ENCODE measurements at regions not wholly inside any gene's neighbourhood (a gene's known extent, or its start where the extent isn't known, plus 50 kb on each side); places are given as distances from the start of the nearest gene placed in this dataset.

DNA sequence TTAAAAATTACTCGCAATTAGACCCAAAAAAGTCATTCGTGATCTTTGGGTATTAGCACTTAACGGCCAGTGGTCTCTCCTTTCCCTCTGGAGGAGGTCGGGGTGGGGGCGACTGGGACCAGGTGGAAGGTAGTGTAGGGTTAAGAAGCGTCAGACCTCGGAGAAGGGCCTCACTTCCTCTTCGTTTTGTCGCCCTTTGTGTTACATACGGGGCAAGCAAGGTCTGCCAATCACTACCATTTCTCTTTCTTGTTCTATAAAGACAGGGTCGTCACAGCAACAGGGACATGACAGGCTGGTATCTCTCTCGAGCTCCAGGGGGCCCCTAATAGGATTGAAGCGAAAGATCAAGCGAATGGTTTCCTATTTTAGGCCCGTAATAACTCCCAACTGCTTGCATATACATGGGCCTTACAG lies 136.6 kb downstream of the INSIG2 start:
- H3K36me3 ChIP-seq (ENCODE audit: control insufficient read depth in 2 of 2, insufficient read depth in 2 of 2, low read length in 1 of 2) = no peaks in the 10 kb centered on the region
- H3K9me3 ChIP-seq (ENCODE audit: control insufficient read depth in 2 of 2, insufficient read depth in 1 of 2, low read length in 1 of 2) = no peaks in the 10 kb centered on the region
- H3K27ac ChIP-seq (ENCODE audit: low read depth in 1 of 2, low read length in 1 of 2) = no peak overlapping the region
- 15% methylated on average over 15 of the region's 15 CpGs for WGBS
- H3K4me3 ChIP-seq (ENCODE audit: low read length in 2 of 2) = peak overlapping the region; percentile 54 to 60
- peaks cover 7 to 15% of the 10 kb centered on the region in 2 donors for H3K4me1 ChIP-seq (ENCODE audit: control insufficient read depth in 2 of 2, insufficient read depth in 2 of 2, low read length in 2 of 2)
- peaks cover 38 to 76% of the 10 kb centered on the region in 2 donors for H3K27me3 ChIP-seq (ENCODE audit: control insufficient read depth in 2 of 2, insufficient read depth in 1 of 2, low read length in 1 of 2)
- DNase-seq (ENCODE audit: low read depth in 6 of 9, low spot score in 9 of 9) = peak in 1 of 9 donors; percentile 34

DNA sequence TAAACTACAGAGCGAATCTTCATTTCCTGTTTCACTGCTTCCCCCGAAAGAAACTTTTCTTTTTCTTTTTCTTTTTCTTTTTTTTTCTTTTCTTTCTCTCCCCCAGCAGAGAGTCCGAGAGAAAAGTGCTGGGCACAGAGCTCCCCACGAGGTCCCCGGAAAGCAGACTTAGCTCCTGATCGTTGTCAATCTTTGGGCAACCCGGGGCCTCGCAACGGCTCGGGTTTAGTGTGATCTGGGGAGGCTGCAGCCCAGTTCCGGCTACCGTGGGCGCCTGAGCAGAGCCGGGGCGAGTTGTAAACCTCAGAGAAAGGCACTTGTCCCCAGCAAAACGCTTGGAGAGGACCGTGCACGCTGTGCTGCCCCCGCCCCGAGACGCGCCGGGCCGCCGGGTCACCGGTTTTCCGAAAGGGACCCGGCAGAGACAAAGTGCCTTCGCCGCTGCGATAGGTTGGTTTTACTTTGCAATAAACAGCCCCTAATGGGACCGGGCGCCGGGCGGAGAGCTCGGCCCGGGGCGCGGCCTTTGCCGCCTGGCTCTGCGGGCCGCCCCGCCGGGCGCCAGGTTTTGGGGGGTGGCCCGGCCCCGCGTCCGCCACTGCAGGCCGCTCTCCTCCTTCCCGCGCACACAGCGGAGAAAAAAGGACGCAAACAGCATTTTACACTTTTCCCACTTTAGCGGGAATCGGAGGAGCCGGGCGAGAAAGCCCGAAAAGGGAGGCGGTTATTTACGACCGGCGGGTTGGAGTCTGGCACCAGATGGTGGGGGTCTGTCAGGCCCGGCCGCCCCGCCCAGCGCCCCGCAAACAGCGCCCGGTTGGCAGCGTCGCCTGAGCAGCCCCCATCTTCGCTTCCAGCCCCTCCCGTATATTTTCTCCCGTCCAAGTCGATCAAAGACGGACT lies 136.0 kb downstream of the INSIG2 start:
- Histone ChIP-seq H3K9me3 (ENCODE audit: control insufficient read depth in 2 of 2, insufficient read depth in 1 of 2, low read length in 1 of 2) (no peaks in the 10 kb centered on the region), H3K4me1 (ENCODE audit: control insufficient read depth in 2 of 2, insufficient read depth in 2 of 2, low read length in 2 of 2) (peaks cover 7 to 15% of the 10 kb centered on the region in 2 donors), H3K27me3 (ENCODE audit: control insufficient read depth in 2 of 2, insufficient read depth in 1 of 2, low read length in 1 of 2) (peaks cover 38 to 73% of the 10 kb centered on the region in 2 donors), H3K4me3 (ENCODE audit: low read length in 2 of 2) (peak overlapping the region; percentile 54 to 60), H3K36me3 (ENCODE audit: control insufficient read depth in 2 of 2, insufficient read depth in 2 of 2, low read length in 1 of 2) (no peaks in the 10 kb centered on the region), H3K27ac (ENCODE audit: low read depth in 1 of 2, low read length in 1 of 2) (no peak overlapping the region)
- WGBS = 2% methylated on average over 77 of the region's 77 CpGs
- DNase-seq (ENCODE audit: low read depth in 6 of 9, low spot score in 9 of 9) = peak in 6 of 9 donors; percentile 12 to 64 (median 16)

DNA sequence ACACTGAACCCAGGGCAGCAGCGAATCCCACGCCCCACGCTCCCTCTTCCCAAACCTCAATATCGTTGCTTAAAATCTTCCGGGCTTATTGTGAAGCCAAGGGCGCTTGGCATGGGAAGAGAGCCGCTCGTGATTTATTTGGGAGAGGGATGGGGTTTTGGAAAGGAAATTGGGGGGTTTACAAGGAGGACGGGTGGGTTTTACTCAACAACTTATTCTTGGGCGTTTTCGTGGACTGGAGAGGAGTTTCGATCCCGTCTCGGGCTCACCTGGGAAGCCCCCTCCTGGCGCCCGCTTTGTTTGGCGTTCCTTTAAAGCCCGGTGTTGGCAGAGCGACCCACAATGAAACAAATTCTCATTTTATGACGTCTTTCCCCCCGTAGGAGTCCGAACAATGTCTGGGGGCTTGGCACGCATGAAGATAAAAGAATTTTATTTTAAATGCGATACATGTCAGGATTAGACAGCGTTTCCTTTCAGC lies 135.3 kb downstream of the INSIG2 start:
- no peaks in the 10 kb centered on the region for H3K36me3 ChIP-seq (ENCODE audit: control insufficient read depth in 2 of 2, insufficient read depth in 2 of 2, low read length in 1 of 2)
- H3K4me1 ChIP-seq (ENCODE audit: control insufficient read depth in 2 of 2, insufficient read depth in 2 of 2, low read length in 2 of 2) = peaks cover 7 to 15% of the 10 kb centered on the region in 2 donors
- peaks cover 38 to 72% of the 10 kb centered on the region in 2 donors for H3K27me3 ChIP-seq (ENCODE audit: control insufficient read depth in 2 of 2, insufficient read depth in 1 of 2, low read length in 1 of 2)
- WGBS = 8% methylated on average over 25 of the region's 25 CpGs
- no peak overlapping the region for H3K27ac ChIP-seq (ENCODE audit: low read depth in 1 of 2, low read length in 1 of 2)
- DNase-seq (ENCODE audit: low read depth in 6 of 9, low spot score in 9 of 9) = peak in 2 of 9 donors; percentile 2 to 16
- no peaks in the 10 kb centered on the region for H3K9me3 ChIP-seq (ENCODE audit: control insufficient read depth in 2 of 2, insufficient read depth in 1 of 2, low read length in 1 of 2)
- peak overlapping the region; percentile 54 to 60 for H3K4me3 ChIP-seq (ENCODE audit: low read length in 2 of 2)

DNA sequence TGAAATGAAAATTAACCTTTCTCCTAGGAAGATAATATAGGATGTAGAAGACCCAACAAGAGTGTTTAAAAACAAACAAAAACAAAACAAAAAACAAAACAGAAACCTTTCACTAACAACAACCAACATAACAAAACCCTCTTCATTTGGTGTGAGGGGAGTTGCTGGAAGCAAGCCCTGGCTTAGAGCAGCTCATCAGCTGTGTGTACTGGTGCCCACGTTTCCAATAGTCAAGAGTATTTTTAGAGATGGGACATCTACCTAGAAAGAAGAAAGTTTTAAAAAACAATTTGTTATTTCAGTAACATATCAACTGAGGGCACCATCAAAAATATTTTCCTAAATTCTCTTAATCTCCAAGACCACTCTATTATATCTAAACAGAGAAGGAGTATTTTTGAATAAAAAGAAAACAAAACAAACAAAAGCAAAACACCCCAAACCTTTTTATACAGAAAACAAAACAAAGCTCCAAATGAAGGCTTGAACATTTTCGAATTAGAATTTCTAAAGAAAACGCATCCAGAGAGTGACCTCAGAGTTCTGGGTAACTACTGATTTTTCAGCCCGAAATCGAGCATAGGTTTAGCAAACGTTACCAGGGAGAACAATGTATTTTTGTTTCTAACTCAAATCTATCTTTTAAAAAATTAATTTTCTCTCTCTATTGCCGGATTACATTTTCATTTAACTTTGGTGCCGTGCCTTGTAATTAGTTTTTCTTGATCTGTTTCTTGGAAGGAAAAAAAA lies 134.6 kb downstream of the INSIG2 start:
- no peaks in the 10 kb centered on the region for H3K9me3 ChIP-seq (ENCODE audit: control insufficient read depth in 2 of 2, insufficient read depth in 1 of 2, low read length in 1 of 2)
- peaks cover 7 to 15% of the 10 kb centered on the region in 2 donors for H3K4me1 ChIP-seq (ENCODE audit: control insufficient read depth in 2 of 2, insufficient read depth in 2 of 2, low read length in 2 of 2)
- DNase-seq (ENCODE audit: low read depth in 6 of 9, low spot score in 9 of 9) = peak in 1 of 9 donors; percentile 36
- H3K27me3 ChIP-seq (ENCODE audit: control insufficient read depth in 2 of 2, insufficient read depth in 1 of 2, low read length in 1 of 2) = peaks cover 32 to 70% of the 10 kb centered on the region in 2 donors
- H3K4me3 ChIP-seq (ENCODE audit: low read length in 2 of 2) = no peak overlapping the region
- WGBS = 10% methylated on average over 8 of the region's 8 CpGs
- no peak overlapping the region for H3K27ac ChIP-seq (ENCODE audit: low read depth in 1 of 2, low read length in 1 of 2)
- H3K36me3 ChIP-seq (ENCODE audit: control insufficient read depth in 2 of 2, insufficient read depth in 2 of 2, low read length in 1 of 2) = no peaks in the 10 kb centered on the region

DNA sequence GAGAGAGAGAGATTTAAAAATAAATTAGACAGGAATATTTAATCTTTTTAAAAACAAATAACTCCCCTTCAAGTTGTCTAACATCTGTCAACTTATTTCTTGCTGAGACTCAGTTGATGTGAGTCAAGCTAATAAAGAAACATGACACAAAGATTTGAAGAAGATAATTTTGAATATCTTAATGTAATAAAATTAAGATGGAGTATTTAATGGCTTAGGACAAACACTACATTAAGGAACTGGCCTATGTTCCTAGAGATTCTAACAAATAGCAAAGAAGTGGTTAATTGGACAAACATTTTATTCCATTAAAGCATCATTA lies 134.0 kb downstream of the INSIG2 start:
- H3K27ac ChIP-seq (ENCODE audit: low read depth in 1 of 2, low read length in 1 of 2) = no peak overlapping the region
- no peaks in the 10 kb centered on the region for H3K36me3 ChIP-seq (ENCODE audit: control insufficient read depth in 2 of 2, insufficient read depth in 2 of 2, low read length in 1 of 2)
- no peak overlapping the region for H3K4me3 ChIP-seq (ENCODE audit: low read length in 2 of 2)
- no peaks in the 10 kb centered on the region for H3K9me3 ChIP-seq (ENCODE audit: control insufficient read depth in 2 of 2, insufficient read depth in 1 of 2, low read length in 1 of 2)
- H3K27me3 ChIP-seq (ENCODE audit: control insufficient read depth in 2 of 2, insufficient read depth in 1 of 2, low read length in 1 of 2) = peaks cover 31 to 65% of the 10 kb centered on the region in 2 donors
- DNase-seq (ENCODE audit: low read depth in 6 of 9, low spot score in 9 of 9) = no peak
- H3K4me1 ChIP-seq (ENCODE audit: control insufficient read depth in 2 of 2, insufficient read depth in 2 of 2, low read length in 2 of 2) = peaks cover 7 to 15% of the 10 kb centered on the region in 2 donors

DNA sequence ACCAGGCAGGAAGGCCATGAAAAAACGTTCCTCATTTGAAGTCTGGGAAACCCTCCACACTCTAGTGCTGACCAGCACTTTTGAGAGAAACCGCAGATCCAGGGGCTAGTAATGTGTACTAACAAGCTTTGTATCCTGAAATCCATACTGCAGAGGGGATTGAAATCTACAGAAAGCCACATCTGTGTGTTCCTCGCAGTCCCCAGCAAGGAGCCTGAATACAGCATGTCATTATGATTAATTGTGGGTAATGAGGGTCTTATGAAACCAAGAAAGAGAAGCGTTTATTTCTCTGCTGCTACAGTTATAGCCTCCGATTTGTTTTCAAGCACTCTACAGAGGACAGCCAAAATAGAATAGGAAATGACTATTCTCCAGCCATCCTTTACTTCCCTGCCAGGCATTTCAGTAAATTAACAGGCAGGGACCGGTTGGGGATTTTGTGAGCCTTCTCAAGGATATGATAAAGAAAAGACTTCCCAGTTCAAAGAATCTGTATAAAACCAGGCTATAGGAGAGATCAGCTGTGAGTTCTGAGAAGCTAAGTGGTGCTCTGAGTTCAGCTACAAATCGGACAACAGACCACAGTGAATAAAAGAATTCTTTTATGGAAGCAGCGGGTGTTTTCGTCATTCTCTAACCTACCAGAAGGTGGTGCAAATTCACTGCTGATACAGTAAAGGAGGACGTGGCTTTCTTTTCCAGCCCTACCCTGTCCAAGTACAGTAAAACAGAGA lies 133.4 kb downstream of the INSIG2 start:
- no peaks in the 10 kb centered on the region for H3K36me3 ChIP-seq (ENCODE audit: control insufficient read depth in 2 of 2, insufficient read depth in 2 of 2, low read length in 1 of 2)
- H3K4me1 ChIP-seq (ENCODE audit: control insufficient read depth in 2 of 2, insufficient read depth in 2 of 2, low read length in 2 of 2) = peaks cover 7 to 15% of the 10 kb centered on the region in 2 donors
- no peaks in the 10 kb centered on the region for H3K9me3 ChIP-seq (ENCODE audit: control insufficient read depth in 2 of 2, insufficient read depth in 1 of 2, low read length in 1 of 2)
- H3K27ac ChIP-seq (ENCODE audit: low read depth in 1 of 2, low read length in 1 of 2) = no peak overlapping the region
- H3K27me3 ChIP-seq (ENCODE audit: control insufficient read depth in 2 of 2, insufficient read depth in 1 of 2, low read length in 1 of 2) = peaks cover 31 to 60% of the 10 kb centered on the region in 2 donors
- WGBS = 17% methylated on average over 10 of the region's 10 CpGs
- peak in 7 of 9 donors; percentile 18 to 73 (median 33) for DNase-seq (ENCODE audit: low read depth in 6 of 9, low spot score in 9 of 9)
- H3K4me3 ChIP-seq (ENCODE audit: low read length in 2 of 2) = no peak overlapping the region

DNA sequence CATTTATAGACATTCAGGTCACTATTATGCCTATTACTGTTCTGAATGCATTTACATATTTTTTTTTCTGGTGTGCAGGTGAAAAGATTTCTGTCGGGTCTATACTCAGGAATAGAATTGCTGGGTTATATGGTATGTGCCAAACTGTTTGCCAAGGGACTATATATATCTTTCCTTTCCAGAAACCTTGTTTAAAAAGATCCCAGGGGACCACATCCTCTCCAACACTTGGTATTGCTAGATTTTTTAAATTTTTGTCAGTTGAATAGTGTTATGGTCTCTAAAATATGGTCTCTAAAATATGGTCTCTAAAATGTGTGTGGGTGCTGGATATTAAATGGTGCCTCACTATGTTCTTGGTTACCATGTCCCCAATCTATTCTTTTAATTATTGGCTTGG lies 131.3 kb downstream of the INSIG2 start:
- peaks cover 20 to 43% of the 10 kb centered on the region in 2 donors for H3K27me3 ChIP-seq (ENCODE audit: control insufficient read depth in 2 of 2, insufficient read depth in 1 of 2, low read length in 1 of 2)
- no peaks in the 10 kb centered on the region for H3K36me3 ChIP-seq (ENCODE audit: control insufficient read depth in 2 of 2, insufficient read depth in 2 of 2, low read length in 1 of 2)
- DNase-seq (ENCODE audit: low read depth in 6 of 9, low spot score in 9 of 9) = no peak
- 99% methylated on average over 1 of the region's 1 CpG for WGBS
- no peaks in the 10 kb centered on the region for H3K9me3 ChIP-seq (ENCODE audit: control insufficient read depth in 2 of 2, insufficient read depth in 1 of 2, low read length in 1 of 2)
- H3K4me3 ChIP-seq (ENCODE audit: low read length in 2 of 2) = no peak overlapping the region
- H3K4me1 ChIP-seq (ENCODE audit: control insufficient read depth in 2 of 2, insufficient read depth in 2 of 2, low read length in 2 of 2) = peaks cover 4 to 12% of the 10 kb centered on the region in 2 donors
- no peak overlapping the region for H3K27ac ChIP-seq (ENCODE audit: low read depth in 1 of 2, low read length in 1 of 2)

DNA sequence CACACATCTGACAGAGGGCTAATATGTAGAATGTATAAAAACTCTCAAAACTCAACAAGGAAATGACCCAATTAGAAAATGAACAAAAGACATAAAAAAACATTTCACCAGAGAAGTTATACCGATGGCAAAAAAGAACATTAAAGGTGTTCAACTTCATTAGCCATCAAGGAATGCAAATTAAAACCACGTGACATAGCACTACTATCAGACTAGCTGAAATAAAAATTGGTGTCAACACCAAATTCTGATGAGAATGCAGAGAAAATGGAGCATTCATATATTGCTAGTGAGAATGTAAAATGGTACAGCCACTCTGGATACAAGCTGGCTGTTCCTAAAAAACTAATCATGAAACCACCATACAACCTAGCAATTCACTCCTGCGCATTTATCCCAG lies 128.0 kb downstream of the INSIG2 start:
- WGBS = 90% methylated on average over 3 of the region's 3 CpGs
- no peak for DNase-seq (ENCODE audit: low read depth in 6 of 9, low spot score in 9 of 9)
- H3K9me3 ChIP-seq (ENCODE audit: control insufficient read depth in 2 of 2, insufficient read depth in 1 of 2, low read length in 1 of 2) = no peaks in the 10 kb centered on the region
- no peaks in the 10 kb centered on the region for H3K4me1 ChIP-seq (ENCODE audit: control insufficient read depth in 2 of 2, insufficient read depth in 2 of 2, low read length in 2 of 2)
- H3K36me3 ChIP-seq (ENCODE audit: control insufficient read depth in 2 of 2, insufficient read depth in 2 of 2, low read length in 1 of 2) = no peaks in the 10 kb centered on the region
- H3K27me3 ChIP-seq (ENCODE audit: control insufficient read depth in 2 of 2, insufficient read depth in 1 of 2, low read length in 1 of 2) = peaks cover 1 to 10% of the 10 kb centered on the region in 2 donors
- H3K27ac ChIP-seq (ENCODE audit: low read depth in 1 of 2, low read length in 1 of 2) = no peak overlapping the region
- no peak overlapping the region for H3K4me3 ChIP-seq (ENCODE audit: low read length in 2 of 2)
